ENCODE measurements at regions not wholly inside any gene's neighbourhood (a gene's known extent, or its start where the extent isn't known, plus 50 kb on each side); places are given as distances from the start of the nearest gene placed in this dataset.
A peak's percentile ranks its signal among the peaks of the same experiment; 100 is the strongest.

DNA sequence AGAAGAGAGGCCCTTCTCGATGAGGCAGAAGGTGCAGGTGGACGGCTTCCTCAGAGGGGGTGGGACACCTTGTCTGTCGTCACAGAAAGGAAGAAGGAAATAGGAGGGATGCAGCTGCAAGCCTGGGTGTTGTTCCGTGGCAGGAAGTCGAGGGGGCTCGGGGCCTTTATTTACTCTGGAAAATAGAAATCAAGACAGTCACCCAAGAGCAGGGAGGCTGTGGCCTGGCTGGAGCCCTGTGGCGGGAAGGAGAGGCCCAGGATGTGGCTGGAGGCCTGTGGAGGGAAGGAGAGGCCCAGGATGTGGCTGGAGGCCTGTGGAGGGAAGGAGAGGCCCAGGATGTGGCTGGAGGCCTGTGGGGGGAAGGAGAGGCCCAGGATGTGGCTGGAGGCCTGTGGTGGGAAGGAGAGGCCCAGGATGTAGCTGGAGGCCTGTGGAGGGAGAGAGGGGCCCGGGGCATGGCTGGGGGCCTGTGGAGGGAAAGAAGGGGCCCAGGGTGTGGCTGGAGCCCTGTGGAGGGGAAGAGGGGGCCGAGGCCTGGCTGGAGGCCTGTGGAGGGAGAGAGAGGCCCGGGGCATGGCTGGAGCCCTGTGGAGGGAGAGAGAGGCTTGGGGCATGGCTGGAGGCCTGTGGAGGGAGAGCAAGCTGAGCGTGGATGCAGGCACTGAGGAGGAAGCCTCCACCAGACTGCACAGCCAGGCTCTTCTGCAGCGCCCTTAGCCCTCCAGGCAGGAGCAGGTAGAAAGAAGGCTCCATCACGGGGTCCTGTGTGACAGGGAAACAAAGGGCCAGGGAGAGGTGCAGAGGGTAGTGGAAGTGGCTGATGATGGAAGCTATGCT, 97.3 kb upstream of the SFMBT2 start:
- DNase-seq (ENCODE audit: low read depth in 3 of 3, low spot score in 1 of 3), result no peak

DNA sequence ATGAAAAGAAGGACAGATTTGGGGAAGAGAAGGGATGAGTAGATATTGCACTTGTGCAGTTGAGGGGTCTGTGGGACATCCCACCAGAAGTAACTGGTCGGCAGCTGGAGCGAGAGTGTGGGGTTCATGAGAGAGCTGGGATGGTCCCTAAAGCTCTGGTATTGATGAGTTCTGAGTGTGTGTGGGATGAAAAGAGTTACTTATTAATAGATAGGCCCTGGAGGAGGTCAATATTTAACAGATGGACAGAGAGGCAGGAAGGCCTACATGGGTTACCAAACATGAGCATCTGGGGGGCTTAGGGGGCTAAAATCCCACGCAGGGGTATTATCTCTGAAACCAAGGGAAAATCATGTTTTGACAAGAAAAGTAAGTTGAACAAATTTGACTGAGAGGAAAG, 95.7 kb upstream of the SFMBT2 start:
- no peak for DNase-seq (ENCODE audit: low read depth in 3 of 3, low spot score in 1 of 3)

DNA sequence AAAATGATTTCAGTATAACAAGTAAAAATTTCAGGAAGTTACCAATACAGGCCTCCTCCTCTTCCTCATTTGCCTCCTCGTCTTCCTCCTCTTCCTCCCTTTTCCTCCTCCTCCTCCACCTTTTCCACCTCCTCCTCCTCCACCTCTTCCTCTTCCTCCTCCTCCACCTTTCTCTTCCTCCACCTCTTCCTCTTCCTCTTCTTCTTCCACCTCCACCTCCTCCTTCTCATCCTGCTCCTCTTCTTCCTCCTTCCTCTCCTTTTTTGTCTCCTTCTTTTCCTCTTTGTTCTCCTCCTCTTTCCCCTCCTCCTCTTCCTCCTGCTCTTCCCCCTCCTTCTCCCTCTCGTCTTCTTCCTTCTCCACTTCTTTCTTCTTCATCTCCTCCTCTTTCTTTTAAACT, 94.4 kb upstream of the SFMBT2 start:
- DNase-seq (ENCODE audit: low read depth in 3 of 3, low spot score in 1 of 3), result no peak

DNA sequence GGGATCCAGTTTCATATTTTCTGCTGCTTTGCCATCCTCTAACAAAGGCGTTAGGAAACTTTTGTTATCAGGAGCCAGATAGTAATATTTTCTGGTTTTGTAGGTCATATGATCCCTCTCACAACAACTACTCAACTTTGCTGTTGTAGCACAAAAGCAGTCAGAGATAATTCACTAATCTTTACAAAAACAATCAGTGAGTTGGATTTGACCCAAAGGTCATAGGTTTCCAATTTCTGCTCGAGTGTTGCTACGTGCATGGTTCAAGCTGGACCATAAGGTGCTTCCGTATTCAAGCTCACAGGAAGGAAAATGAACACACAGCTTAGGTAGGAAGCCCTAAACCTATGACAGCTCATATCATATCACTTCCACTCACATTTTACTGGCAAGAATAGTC, 92.4 kb upstream of the SFMBT2 start:
- DNase-seq (ENCODE audit: low read depth in 3 of 3, low spot score in 1 of 3), result no peak

DNA sequence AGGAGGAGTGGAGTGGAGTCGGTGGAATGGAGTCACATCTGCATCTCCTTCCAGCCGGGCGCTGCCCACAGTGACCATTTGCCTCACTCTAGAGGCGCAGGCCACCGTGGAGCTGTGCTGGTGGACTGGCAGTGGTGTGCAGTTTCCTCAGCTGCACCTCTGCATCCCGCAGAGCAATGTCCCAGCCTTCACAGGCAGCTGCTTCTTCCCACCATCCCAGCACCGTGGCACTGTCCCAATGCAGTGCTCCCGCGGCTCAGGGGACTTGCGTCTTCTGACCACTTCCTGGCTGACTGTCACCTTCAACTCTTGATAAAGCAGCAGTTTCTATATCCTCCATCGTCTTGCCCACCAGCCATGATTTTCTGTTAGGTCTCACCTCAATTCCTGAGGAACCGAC, 90.3 kb upstream of the SFMBT2 start:
- no peak for DNase-seq (ENCODE audit: low read depth in 3 of 3, low spot score in 1 of 3)

DNA sequence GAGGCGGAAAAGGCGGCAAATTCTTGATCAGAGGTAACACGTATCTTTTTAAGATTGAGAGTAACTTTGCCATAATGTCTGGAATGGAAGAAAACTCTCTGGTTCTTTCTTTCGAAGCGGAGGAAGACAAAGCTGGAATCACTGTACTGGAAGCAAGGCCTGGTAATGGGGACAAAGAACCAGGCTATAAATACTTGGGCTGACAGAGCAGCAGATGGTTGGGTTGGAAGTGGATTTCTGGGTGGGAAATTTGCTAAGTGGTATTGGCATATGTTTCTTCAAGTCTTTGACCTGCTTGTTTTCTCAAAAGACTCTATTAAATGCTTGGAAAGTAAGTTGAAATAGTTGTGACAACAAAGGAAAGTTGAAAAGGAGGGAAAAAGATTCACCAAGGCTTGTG, 87.3 kb upstream of the SFMBT2 start:
- DNase-seq (ENCODE audit: low read depth in 3 of 3, low spot score in 1 of 3), result no peak

DNA sequence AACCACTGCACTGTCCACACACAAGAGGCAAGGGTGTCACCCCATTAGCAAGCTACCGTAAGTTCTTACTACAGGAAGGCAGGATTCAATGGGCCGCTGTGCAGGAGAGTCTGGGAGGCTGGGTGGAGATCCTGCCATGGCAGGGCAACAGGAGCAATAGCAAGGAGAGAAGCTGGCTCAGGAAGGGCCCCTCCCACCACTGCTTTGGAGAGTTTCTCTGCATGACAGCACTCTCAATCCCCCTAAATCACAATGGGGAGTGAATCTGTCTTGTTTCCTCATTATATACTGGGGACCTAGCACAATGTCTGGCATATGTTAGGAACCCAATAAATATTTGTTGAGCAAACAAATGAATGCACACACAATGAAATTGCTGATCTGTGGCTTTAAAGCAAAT, 83.2 kb upstream of the SFMBT2 start:
- DNase-seq (ENCODE audit: low read depth in 3 of 3, low spot score in 1 of 3), result no peak

DNA sequence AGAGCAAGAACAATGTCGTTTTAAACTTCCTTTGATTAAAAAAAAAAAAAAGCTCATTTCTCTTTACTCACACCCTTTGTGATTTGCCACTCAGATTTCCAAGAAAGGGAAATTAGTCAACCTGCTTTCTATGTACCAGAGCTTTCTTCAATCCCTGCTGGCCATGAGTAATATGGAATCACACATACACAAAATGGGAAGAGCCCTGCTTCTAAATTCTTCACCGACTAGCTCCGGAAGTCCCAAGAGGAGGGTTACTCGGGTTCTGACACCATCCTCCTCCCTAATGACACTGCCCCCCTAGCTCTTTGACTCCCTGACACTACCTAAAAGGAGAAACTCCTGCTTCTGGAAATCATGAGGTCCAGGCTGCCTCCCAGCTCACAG, 81.8 kb upstream of the SFMBT2 start:
- no peak for DNase-seq (ENCODE audit: low read depth in 3 of 3, low spot score in 1 of 3)

DNA sequence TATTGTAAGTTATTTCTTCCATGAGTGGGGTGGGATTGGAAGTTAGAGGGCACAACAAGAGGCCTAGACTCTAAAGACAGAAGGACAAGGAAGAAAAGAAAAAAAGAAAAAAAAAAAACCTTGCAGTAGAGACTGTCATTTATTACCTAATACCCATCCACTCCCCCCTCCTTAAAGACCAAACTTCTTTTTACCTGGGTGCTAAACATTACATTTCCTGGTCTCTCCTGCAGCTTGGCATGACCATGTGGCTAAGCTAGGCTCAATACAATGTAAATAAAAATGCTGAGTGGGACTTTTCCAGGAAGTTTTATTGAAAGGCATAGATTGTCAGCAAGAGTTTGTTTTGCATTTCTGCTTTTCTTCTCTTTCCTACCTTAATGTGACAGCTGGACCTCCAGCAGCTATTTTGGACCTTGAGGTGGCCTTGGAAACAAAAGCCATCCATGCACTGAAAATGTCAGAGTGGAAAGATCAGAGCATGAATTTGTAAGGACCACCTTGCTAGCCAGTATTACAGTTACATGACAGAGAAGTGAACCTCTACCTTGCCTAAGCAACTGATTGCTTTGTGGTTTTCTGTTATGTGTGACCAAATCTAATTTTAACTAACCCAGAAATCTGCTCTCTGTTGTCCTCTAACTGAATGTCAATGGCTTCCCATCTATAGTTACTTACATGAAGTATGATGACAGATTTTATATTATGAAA, 81.3 kb upstream of the SFMBT2 start:
- DNase-seq (ENCODE audit: low read depth in 3 of 3, low spot score in 1 of 3), result no peak

DNA sequence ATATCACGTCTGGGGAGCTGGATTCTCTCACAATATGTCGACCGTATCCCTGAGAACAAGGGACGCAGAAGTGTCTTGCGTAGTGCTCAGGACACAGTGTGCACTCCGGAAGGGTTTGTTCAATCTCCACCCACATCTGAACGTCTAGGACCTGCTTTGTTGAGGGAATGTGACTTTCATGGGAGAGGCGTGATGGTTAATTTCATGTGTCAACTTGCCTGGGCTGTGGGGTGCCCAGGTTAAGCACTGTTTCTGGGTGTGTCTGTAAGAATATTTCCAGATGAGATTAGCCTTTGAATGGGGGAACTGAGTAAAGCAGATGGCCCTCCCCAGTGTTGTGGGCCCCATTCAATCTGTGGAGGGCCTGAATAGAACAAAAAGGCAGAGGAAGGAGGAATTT, 80.4 kb upstream of the SFMBT2 start:
- DNase-seq (ENCODE audit: low read depth in 3 of 3, low spot score in 1 of 3), result no peak

DNA sequence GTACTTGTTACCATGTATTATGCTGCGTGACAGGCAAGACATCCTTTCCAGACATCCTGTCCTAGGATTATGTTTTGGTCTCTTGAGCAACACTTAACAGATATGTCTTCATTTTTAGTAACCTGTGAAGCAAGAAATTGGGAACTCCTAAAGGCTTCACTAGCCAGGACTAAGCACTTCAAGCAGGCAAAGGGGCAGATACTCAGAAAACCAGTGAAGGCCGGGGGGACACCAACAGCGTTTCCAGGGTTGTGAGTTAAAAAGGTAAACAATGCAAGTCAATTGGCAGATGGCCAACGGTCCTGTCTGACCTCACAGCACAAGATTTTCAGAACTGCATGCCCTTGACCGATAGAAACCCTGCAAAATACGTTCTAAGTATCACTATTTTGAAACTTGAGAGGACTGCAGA, 77.6 kb upstream of the SFMBT2 start:
- DNase-seq (ENCODE audit: low read depth in 3 of 3, low spot score in 1 of 3), result no peak

DNA sequence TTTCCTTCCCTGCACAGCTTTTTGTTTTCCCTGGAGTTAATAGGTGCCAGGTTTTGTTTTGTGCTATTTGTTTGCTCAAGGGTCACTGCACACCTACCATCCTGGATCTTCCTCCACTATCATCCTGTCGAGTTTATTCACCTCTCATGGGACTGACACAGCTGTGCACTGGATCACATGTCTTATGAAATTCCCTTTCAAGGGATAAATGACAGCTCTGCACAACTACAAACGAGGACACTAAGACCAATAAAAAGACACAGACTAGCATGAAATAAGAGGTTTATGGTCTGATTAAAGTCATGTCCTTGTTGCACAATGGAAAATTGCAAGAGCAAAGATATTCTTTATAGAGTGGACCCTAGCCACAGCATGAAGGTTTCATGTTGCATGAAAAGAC, 76.7 kb upstream of the SFMBT2 start:
- DNase-seq (ENCODE audit: low read depth in 3 of 3, low spot score in 1 of 3), result no peak

DNA sequence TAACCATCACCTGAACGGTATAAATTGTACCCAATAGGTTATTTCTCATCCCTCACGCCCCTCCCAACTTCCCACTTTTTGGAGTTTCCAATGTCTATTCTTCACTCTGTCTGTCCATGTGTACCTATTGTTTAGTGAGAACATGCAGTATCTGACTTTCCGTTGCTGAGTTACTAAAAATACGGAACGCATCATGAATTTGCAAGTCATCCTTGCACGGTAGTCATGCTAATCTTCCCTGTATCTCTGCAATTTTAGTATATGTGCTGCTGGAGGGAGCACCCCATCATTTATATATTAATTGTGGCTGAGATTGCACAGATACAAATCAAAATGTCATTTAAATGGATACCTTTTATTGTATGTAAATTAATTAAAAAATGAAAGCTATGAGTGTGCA, 75.7 kb upstream of the SFMBT2 start:
- DNase-seq (ENCODE audit: low read depth in 3 of 3, low spot score in 1 of 3), result no peak

DNA sequence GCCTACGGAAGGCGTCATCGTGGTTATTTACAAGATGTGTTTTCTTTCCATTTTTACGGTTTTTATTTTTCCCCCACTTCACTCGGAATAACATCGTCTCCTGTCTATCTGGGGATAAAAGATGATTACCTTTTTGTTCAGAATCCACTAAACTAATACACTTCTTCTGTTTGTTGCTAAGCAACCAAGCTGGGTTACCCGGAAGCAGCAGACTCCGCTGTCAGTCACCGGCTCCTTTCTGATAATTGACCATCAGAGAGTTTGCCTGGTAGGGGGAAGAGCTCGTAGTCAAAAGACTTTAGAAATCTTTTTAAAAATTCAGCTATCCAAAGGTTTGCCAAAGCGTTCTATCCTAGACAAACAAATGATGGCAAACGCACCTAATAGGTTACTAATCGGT, 75.0 kb upstream of the SFMBT2 start:
- no peak for DNase-seq (ENCODE audit: low read depth in 3 of 3, low spot score in 1 of 3)

DNA sequence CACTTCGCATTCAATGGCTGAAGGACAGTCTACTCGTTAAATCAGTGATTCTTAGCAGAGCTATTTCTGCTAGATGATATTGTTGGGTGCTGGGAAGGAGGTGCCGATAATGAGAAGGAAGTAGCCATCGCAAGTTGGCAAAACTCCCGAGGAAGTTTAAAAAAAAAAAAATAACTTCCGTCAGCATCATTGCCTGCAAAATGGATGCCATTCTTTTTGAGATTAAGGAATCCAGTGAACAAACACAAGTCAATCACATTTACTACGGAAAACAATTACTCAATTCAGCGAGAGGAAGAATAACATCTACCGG, 74.4 kb upstream of the SFMBT2 start:
- DNase-seq (ENCODE audit: low read depth in 3 of 3, low spot score in 1 of 3), result no peak

DNA sequence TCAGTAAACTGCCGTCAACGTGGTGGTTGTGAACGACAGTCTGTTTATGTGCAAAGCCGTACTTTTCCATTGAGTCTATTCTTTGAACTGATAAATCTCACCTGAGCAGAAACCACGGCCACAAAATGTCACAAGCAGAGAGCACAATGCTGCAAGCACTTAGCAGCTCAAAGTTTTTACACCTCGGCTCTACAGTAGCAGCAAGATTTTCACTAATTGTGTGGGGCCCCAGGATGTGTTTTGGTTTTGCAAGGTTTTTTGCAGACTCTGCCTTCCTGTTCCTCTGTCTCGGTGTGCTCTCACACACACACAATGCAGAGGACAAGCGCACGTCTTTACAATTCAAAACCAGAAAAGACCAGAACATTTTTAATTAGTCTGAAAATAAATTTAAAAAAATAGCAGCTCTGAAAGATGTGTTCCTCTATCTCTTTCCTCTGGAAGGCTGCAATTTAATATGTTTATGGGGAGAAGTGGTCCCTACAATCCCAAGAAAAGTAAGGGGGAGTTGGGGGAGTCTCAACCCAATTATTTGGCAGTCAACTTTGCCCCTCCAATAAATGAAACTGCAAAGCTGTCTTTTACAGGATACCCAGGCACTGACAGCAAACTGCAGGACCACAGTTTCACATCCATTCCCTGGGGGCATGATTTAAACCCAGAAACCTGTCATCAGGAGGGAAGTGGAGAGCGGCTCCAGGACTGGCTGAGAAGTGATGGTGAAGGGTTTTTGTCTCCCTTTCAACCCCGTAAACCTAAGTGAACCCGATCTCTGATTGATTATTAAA, 73.8 kb upstream of the SFMBT2 start:
- DNase-seq (ENCODE audit: low read depth in 3 of 3, low spot score in 1 of 3), result peak in 2 of 3 donors; percentile 39 to 45

DNA sequence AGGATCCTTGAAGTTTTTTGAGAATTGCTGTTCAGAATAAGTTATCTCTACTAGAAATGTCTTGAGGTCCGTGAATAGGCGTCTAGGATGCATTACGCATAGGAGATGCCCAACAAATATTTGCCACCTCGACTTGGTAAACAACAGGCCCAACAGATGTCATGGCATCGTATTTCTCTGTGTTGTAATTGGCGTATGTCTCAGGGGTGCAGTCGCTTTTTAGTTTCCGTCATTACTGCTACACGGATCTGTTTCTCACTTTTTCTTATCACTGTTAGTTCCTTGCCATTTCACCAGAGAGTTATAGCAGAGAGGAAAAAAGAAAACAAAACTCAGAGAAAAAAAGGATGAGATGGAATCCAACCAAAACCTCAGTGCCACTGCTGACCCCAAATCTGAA, 73.0 kb upstream of the SFMBT2 start:
- no peak for DNase-seq (ENCODE audit: low read depth in 3 of 3, low spot score in 1 of 3)

DNA sequence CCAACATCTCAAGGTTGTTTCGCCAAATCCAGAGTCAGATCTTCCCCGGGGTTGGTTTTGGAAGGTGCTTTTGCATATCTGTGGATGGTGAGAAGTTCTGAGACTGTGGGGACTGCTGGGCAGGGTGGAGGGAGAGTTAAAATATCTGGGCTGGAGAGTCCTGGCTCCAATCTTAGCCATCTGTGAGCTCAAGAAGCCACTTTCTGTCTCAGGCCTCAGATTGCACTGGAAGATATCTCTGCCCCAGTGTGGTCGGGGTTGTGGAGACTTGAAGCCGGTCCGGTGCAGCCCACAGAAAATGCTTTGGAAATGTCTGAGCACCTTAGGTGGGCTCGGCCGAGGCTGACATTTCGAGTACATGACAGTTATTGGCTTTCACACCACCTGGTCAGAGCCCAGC, 72.2 kb upstream of the SFMBT2 start:
- DNase-seq (ENCODE audit: low read depth in 3 of 3, low spot score in 1 of 3), result no peak

DNA sequence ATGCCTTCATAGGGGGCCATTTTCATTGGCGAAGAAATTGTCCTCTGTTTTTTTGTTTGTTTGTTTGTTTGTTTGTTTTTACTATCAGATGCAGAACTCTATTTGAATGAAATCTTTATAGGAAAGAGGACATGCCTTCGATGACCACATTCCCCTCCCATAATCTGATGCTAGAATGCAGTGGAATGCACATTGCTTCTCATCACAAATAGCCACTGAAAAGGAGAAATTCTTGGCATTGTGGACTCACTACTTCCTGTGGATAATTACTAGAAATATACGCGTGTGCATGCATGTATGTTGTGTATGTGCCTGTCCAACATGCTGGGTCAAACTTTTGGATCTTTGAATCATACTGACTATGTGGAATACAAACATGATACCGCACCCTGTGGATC, 70.5 kb upstream of the SFMBT2 start:
- DNase-seq (ENCODE audit: low read depth in 3 of 3, low spot score in 1 of 3), result no peak

DNA sequence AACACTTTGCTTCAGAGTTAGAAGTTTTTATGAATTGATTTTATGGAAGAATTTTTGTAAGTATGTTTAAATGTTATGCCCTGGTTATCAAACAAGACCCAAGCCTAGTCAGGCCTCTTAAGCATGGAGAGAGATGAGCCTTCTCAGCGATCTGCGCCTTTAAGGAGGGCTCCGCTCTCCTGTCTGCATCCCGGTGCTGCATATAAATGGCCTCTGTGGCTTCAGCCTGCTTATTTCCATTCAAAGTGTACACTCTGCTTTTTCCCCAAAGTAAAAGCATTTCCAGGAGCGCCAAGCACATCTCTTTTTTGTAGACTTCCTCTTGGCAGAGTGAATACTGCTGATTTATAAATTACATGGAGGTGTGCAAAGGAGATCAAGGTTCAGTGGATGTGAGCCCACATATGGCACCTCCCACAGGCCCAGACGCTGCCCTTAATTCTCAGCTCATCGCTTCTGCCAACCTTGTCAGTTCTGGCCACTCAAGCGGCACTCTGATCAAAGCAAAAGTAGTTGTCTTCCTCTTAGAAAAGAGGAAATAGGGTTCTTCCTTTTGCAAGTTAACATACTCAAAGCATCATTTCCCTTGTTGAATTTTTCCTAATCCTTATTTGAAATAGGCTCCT, 70.0 kb upstream of the SFMBT2 start:
- DNase-seq (ENCODE audit: low read depth in 3 of 3, low spot score in 1 of 3), result no peak

DNA sequence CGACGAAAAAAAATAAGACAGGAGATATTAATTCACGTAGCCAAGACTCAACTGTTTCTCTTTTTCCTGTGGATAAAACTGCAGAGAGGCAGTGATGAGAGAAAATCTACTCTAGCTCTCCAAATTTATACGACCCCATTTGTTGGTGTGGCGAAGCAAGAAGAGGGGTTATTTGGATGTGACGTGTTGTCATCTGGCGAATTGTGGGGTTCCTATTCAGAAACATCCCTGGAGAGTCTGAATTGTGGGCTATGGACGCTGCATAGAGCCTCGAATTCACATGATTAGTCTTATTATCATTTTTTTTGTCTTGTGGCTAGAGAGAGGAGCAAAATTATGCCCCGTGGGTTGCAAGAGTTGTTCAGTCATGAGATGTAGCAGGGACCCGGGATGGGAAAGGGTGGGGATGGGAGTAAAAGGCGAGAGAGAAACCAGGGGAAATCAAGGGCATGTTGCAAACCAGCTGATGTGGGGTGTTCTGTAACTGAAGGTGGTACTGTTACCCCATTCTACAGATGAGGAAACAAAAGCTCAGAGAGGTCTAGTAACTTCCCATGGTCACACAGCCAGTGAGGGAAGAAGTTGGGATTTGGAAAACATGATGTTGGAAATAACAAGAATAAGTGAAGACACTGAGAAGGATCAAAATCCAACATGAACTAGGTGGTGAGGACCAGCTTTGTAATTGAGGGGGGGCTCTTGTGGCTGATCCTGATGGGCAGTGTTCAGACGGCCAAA, 69.2 kb upstream of the SFMBT2 start:
- no peak for DNase-seq (ENCODE audit: low read depth in 3 of 3, low spot score in 1 of 3)
